GM21526 (cell line): ENCODE measurements at regions not wholly inside any gene's neighbourhood (a gene's known extent, or its start where the extent isn't known, plus 50 kb on each side); places are given as distances from the start of the nearest gene placed in this dataset.

Source experiments
- ATAC-seq: cut with Tn5 transposase; IDR thresholded peaks from one replicate; pipeline ENCODE4 v1.9.1; 2021; ENCODE audit warnings: moderate library complexity; ENCODE audit not compliant: unreplicated experiment, low FRiP score

DNA sequence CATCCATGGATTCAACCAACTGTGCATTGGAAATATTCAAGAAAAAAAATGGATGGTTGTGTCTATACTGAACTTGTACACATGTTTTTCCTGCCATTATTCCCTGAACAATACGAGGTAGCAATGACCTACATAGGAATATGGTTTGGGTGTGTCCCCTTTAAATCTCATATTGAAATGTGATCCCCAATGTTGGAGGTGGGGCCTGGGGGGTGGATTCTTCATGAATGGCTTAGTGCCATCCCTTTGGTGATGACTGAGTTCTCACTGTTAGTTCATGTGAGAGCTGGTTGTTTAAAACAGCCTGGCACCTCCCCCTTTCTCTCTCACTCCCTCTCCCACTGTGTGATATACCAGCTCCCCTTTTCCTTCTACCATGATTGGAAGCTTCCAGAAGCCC lies 139.8 kb upstream of the BACH2 start:
- no peak for ATAC-seq

DNA sequence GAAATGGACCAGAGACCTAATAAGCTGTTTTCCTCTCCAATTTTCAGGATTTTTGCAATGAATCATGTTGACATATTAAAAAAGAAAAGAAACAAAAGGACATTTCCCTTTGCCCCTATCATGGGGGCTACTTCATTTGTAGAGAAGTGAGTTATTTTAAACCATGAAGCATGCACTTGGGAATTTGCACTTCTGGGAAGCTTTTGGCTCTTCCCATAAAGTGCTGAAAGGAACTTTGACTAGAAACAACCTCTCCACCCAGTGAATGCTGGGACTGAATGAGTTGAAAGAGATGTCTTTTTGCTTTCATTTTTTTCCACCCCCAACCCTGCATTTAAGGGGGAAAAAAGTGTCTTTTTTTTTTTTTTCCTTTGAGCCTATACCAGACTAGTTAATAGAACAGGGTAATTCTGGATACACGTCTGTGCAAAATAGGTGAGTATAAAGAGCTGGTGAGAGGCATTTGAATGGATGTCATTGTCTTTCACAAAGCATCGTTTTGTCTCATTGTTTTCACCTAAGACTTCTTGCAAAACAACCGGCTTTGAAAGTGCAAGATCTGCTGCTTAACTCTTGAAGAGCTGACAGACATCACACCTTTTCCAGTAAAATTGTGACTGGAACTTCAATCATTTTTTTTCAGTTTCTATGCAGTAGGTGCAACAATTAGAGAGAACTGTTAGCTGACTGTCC lies 138.7 kb upstream of the BACH2 start:
- no peak for ATAC-seq

DNA sequence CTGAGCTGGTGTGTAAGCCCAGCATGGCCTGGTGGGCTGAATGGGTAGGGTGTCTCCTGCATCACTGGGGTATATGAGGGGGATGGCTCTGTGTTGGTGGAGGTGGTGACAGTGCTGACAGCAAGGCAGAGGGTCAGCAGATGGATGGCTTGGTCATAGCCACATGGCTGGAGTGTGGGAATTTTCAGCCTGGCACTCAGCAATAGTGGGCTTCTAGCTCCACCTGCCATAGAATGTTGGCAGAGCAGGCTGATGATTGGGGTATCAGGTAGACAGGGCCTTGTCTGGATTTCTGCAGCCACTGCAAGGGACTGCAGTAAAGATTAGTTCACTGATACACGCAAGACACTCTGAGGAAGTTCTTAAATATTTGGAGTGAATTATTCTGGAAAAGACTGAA lies 137.5 kb upstream of the BACH2 start:
- no peak for ATAC-seq

DNA sequence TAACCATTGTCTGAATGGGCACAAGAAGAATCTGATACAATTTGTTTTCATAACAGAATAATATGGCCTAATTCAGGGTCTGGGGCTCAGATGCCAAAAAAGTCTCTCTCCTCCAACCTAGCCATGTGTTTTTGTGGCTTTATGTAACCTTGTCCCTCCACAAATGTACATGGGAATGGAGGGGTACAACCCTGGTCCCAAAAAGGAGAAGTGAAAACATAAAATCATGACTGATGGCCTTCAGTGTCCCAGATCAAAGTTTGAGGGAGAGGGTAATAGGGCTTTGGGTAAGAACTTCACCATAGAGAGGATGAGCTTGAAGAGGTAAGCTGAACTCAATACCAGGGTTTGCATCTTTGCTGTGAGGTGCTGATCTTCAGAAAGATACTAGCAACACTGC lies 136.3 kb upstream of the BACH2 start:
- no peak for ATAC-seq

DNA sequence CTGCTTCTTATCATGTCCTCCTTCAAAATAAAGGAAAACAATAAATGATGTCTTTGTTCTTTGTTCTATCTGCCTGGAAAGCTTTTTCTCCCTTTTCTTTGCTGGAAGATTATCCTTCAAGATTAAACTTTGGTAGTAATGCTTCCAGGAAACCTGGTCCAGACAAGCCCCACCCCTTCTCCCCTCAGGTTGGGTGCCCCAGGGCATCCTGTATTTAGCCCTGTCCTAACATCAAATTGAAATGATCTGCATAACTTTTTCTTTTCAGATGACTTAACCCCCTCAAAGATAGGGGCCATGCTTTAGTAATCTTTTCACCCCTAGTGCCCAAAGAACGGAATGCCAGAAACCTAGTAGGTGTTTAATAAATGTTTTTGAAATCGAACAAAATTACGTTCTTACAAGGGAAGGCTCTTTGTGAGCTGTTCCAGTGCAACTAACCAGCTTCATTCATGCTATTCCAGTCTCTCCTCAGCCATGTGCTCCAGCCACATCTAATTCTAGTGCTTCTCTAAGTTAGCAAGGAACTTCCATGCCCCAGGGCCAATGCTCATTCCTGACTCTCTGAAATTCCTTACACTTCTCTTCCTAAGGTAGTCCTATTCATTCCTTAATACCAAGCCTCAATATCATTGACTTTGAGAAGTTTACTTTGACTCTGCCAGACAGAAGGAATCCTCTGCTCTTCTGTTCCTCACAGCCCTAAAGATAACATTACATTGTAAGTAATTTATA lies 135.6 kb upstream of the BACH2 start:
- no peak for ATAC-seq

DNA sequence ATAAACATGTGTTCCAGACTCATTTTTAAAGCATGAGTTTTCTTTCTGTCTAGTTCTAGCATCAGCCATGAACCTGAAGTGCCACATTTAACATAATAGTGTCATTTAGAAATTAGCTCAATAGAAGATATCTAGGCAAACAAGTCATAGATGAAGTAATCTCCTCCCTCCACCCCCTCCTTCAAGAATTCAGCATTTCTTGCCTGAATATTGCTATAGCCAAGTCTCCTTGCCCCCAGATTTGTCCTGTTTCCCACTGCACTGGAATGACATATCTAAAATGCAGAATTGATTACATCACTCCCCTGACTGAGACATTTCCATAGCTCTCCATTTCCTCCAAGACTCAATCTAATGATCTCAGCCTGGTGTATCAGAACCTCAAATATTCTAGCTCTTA lies 134.9 kb upstream of the BACH2 start:
- no peak for ATAC-seq

DNA sequence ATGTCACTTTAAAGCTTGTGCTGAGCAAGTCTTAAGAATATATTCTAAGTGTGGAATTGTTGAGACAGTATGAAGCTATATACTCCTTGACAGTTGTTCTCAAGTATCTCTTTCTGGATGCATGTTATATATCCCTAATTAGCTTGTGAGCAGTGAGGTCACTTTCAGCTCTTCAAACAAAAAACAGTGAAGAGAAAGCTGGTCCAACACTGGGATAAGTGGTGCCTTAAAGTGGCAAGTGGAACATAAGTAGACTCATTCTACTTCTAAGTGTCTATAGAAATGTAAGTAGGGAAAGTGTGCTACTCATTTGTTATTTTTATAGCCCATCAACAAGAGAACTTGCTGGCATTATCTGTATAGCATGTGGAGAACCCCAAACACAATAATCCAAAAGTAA lies 133.1 kb upstream of the BACH2 start:
- ATAC-seq, result no peak

DNA sequence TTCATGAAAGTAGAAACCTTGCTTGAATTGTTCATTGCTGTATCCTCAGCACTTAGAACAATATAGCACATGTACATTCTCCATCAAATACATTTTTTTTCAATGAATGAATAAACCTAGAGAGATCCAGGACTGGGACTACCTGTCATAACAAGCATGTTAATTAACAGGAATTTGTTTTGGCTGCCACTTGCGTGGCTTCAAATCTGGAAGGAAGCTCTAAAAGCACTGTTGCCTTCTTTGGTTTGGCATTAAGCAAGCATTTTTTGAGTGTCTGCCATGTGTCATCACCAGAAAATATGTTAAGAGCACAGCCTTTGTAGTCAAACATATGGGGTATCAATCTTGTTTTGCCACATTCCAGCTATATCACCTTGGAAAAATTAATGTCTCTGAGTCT lies 131.9 kb upstream of the BACH2 start:
- ATAC-seq, result no peak

DNA sequence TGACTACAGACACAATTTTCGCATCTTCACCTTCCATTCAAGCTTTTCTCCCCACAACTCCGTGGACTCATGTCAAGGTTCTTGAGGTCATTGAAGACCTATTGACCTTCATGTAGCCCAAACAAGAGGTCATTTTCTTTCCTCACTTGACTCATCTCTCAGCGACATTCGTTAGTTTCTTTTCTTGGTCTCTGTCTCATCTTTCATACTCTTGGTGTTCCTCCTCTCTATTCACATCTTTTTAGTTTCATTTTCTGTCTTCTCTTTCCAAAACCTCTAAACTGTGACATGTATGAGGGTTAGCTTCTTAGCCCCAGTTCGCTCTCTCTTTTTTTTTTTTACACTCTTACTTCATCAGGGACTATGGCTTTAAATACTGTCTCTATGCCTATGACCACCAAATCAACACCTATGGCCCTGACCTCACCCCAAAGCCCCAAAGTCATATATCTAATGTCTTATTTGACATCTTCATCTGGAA lies 128.6 kb upstream of the BACH2 start:
- peak; percentile 99 for ATAC-seq

DNA sequence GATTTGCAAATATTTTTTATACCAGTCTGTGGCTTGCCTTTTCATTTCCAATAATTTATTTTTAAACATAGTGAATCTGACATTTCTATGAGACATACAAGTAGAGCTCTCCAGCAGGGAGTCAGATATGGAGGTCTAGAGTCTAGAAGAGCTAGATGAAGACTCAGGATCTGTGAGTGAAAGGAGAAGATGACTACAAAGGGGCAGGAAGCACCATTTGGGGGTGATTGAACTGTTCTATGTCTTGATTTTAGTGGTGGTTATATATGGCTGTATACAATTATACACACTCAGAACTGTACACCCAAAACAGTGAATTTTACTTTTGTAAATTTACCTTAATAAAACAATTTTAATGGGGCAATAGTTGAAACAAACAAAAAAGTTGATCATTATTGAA lies 127.9 kb upstream of the BACH2 start:
- no peak for ATAC-seq

DNA sequence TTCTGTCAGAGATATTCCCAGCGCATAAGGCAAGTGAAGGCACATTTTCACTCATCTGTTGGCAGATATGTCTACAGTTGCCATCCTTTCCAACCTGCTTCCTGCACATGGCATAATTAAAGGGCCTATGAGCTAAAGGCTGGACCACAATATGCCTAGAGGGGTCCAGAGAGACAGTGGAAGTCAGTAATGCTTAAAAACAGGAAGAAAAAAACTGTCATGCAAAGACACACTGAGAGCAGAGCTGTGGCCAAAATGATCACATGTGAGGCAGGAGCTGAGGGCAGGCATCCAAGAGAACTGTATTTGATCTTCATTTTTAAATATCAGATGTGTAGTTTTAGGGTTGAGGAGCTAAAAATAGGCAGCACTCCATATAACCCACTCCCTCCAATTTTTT lies 125.0 kb upstream of the BACH2 start:
- no peak for ATAC-seq

DNA sequence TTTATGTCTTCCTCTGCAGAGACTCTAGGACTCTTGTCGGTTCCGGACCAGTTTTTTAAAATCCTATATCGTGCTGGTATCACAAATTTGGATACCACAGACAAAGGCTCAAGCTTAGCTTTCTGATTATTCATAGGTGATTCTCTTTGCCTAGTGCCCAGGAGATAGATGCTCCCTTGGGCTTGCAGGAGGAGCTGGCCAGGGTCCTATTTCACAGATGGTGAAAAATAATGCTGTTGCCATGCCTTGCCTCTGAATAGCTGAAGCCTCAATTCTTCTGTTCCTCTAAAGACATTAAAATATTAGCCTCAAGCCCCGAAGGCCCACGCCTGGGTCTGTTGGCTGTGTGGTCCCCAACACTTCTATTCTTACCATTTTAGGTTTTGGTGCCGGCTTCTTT lies 123.9 kb upstream of the BACH2 start:
- ATAC-seq, result no peak

DNA sequence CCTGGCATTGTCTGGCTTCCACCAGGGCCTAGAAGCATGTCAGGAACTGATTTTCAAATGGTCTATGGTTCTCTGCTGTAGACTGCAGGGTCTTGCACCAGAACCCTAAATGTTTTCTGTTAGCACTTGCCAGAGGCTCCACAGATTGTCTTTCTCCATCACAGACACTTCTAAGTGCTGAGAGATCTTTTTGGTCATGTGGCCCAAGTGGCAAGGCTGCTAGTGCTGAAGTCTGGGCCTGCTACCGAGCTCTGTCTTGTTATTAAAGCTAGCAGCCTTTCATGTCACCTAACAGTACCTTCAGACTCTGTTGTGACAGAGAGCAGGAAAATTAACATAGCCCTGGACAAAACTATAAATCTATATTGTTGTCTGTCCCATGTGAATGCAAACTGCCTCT lies 120.7 kb upstream of the BACH2 start:
- ATAC-seq, result no peak

DNA sequence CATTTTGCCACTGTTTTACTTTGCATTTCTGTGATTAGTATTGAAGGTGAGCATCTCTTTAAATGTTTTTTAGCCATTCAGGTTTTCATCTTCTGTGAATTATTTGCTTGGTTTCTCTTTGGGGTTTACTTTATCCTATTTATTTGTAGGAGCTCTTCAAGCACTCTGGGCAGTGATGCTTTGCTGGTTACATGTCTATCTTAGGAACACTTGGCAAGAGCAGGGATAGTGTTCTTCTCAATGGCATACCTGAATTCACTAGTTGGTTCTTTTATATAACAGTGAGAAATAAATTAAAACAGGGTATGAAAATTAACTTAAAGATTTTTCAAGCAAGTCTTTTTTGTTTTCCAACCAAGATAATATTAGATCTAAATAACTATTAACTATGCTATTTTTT lies 119.7 kb upstream of the BACH2 start:
- ATAC-seq, result no peak

DNA sequence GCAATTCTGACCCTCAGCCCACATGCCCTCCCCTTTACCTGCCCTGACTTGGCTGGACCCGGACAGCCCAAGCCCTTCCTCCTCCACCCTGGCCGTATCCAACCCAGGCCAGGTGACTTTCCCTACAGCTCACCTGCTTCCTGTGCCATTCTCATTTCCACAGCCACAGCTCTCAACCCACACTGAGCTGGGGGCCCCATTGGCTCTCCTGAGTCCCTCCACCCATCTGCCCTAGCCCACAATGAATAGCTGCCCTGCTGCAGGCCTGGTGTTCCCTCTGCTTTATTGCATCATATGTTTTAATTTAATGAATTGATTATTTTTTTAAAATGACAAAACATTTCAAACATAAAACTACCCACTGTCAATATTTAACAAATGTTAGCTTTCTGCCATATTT lies 118.5 kb upstream of the BACH2 start:
- no peak for ATAC-seq

DNA sequence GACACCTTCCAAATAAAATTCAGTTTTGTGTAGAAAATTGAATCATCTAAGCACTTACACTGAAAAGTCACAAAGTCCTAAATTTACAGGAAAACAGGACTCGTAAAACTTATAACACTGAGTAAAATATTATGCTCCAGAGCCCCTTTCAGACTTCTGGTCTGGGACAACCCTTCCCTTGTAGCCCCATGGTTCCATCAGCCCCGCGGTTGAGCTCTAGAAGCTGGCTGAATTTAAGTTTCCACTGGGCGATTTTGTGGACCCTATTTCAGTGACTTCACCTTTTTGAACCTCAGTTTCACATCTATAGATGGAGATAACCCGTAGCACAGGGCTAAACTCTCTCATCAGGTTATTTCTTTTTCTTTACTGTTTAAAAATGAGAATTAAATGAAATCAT lies 117.7 kb upstream of the BACH2 start:
- no peak for ATAC-seq

DNA sequence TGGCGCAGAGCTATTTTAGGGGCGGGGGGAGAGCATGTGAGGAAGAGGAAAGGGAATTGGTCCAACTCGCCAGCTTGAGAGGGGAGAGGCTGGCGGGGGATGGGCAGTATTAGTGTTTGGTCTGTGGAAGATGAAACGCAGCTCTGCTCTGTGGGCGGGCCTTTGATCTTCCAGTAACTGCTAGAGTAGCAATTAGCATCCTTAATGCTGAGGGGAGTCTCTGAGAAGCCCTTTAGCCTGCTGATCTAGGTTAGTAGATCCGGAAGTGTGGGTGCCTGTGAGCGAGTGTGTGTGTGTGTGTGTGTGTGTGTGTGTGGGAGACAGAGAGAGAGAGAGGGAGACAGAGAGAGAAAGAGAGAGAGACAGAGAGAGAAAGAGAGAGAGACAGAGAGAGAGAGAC lies 117.2 kb upstream of the BACH2 start:
- no peak for ATAC-seq

DNA sequence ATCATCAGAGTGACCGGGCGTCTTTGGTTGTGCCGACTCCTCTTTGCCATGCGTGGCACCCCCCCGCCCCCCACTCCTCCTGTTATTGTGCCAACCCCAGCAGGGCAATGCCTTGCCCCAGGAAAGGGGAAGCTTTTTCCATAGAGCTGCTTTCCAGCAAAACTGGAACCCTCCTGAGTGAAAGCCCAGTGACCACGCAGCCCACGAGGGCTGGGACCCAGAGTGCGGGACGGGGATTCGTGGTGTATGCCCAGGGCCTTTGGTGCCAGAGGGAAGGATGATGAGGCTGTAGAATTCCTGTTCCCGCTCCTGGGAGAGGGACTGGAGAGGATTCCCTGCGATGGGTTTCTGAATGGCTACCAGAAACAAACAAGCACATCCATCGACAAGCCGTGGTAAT lies 116.8 kb upstream of the BACH2 start:
- no peak for ATAC-seq

DNA sequence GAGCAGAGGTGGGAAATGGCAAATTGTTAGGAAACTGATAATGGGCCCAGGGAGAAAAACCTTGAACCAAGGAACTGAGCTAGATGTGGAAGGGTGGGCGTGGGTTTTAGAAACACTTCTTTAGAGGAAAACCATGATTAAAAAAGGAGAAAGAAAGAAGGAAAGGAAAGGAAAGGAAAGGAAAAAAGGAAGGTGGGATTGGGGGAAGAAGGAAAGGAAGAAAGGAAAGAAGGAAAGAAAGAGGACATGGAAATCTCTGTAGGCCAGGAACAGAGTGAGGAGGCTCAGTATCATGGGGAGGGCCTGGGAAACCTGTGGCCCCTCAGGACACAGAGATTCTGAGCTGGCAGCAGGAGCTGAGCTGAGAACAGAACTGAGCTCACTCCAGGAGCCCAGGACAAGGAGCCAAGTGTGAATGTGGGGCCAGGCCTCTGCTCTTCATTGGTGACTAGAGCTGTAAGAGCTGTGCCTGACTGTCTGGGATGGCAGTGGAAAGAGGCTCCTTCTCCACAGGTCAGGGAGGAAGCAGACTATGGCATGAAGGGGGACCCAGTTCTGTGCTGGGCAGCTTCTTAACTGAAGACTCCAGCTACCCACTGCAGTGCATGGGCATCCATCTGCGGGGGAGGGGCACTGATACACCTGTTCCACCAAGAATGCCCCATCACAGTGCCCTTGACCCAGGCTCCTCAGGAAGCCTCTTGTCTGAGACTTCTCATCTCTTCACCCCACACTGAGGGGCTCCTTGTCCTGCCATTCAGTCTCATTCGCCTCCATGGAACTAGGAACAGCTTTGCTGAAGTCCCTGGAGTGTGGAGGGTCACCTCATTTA lies 116.1 kb upstream of the BACH2 start:
- no peak for ATAC-seq

DNA sequence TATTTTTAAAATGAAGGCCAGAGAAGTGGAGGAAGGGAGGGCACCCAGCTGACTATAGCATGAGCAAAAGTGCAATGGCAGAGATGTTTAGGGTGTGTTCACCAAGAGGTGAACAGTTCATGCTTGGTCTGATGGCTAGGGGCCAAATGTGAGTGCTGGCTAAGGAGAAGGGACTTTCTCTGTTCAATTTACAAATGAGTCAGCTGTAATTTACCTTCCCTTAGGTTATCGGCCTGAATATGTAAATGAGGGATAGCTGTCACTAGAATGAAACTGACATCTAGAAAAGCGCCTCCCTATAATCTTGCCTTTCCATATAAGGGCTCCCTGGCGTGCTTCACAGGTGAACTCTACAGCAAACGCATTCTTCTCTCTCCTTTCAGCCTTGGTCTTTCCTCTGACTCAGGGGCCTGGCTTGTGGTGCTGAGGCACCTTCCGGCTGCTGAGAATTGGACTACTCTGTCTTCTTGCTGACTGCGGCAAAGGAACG lies 114.7 kb upstream of the BACH2 start:
- ATAC-seq, result peak; percentile 84

DNA sequence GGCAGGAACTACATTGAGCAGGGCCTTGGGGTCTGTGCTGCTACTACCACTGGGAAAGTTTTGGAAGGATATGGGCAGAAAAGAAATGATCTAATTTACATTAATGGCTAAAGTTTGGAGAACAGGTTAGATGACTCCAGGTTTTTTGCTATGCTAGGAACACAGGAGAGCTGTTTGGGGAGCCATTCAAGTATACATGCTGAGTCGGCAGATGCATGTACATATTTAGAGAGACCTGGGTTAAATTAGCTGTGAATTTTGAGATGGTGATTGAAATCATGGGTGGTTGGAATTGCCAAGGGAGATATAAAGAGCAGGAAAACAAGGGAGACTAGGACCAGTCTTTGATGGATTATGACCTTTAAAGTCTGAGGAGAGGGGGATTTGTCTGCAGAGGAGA lies 113.1 kb upstream of the BACH2 start:
- no peak for ATAC-seq
